ENCODE measurements at regions not wholly inside any gene's neighbourhood (a gene's known extent, or its start where the extent isn't known, plus 50 kb on each side); places are given as distances from the start of the nearest gene placed in this dataset.
"Not testable (repeated sequence)": the region's sequence is repeated elsewhere in the genome, so short reads cannot be mapped to it uniquely, and the experiment has no call there.

- Mint-ChIP-seq H3K36me3 (no peaks in the 10 kb centered on the region), H3K27me3 (no peaks in the 10 kb centered on the region), H3K4me3 (no peak overlapping the region), H3K9me3 (peaks cover 0 to 5% (median 3%) of the 10 kb centered on the region in 7 donors), H3K4me1 (peaks cover 31 to 54% (median 32%) of the 10 kb centered on the region in 3 donors), H3K27ac (peak overlapping the region in 4 of 6 donors; percentile 21 to 86 (median 49))
- ATAC-seq (ENCODE audit: low read depth in 2 of 2) (no peak), DNase-seq (no peak)
Measured at GRCh38 chr2:195563857-195564512, 93.0 kb upstream of the SLC39A10 start.

GRCh38 chr2:195562570-195563566, 94.2 kb upstream of the SLC39A10 start:
- Mint-ChIP-seq H3K4me3 (peak overlapping the region in 7 of 8 donors; percentile 70 to 90 (median 85)), H3K27ac (peak overlapping the region; percentile 92 to 99 (median 98)), H3K9me3 (peaks cover 0 to 9% (median 4%) of the 10 kb centered on the region in 7 donors)

DNA sequence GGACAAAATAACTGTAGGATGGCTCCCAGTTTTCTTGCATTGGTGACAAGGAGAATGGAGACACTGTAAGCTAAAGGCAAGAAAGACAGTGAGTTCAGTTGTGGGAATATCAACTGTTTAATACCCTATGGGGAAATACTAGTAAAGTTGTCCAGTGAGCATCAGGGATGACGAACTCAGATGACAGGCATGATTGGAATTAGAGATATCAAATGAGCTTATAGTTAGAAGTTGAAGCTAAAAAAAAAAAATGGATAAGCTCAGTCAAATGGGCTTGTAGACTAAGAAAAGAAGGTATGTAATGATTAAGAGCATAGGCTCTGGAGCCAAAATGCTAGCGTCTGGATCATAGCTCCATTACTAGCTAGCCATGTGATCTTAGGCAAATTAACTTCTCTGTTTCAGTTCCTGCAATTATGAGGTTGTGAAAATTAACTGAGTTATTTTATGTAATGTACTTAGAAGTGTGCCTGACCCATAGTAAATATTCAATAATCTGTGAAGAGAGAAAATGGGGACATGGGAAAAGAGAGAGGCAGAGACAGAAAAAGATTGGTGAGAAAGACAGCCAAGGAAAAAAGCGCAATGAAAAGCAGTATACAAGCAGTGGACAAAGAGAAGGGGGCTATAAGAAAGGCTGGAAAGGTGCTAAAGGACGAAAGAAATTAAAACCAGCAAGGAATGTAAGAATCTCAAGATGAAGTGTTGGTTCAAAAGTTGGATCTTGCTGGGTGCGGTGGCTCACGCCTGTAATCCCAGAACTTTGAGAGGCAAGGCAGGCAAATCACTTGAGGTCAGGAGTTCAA, 95.7 kb upstream of the SLC39A10 start:
- DNase-seq (peak; percentile 72), ATAC-seq (ENCODE audit: low read depth in 2 of 2) (peak; percentile 74 to 77)
- peak overlapping the region; percentile 92 to 99 (median 98) for H3K27ac Mint-ChIP-seq
- no peaks in the 10 kb centered on the region for H3K27me3 Mint-ChIP-seq
- H3K36me3 Mint-ChIP-seq: no peaks in the 10 kb centered on the region
- H3K4me1 Mint-ChIP-seq: peaks cover 37 to 69% (median 39%) of the 10 kb centered on the region in 3 donors
- peak overlapping the region; percentile 39 to 90 (median 86) for H3K4me3 Mint-ChIP-seq
- H3K9me3 Mint-ChIP-seq: peaks cover 0 to 9% (median 4%) of the 10 kb centered on the region in 7 donors

More at GRCh38 chr2:195562570-195563566, 94.2 kb upstream of the SLC39A10 start:
- DNase-seq (no peak), ATAC-seq (ENCODE audit: low read depth in 2 of 2) (no peak)
- H3K36me3 Mint-ChIP-seq: no peaks in the 10 kb centered on the region
- H3K4me1 Mint-ChIP-seq: peaks cover 37 to 62% (median 39%) of the 10 kb centered on the region in 3 donors
- no peaks in the 10 kb centered on the region for H3K27me3 Mint-ChIP-seq

DNA sequence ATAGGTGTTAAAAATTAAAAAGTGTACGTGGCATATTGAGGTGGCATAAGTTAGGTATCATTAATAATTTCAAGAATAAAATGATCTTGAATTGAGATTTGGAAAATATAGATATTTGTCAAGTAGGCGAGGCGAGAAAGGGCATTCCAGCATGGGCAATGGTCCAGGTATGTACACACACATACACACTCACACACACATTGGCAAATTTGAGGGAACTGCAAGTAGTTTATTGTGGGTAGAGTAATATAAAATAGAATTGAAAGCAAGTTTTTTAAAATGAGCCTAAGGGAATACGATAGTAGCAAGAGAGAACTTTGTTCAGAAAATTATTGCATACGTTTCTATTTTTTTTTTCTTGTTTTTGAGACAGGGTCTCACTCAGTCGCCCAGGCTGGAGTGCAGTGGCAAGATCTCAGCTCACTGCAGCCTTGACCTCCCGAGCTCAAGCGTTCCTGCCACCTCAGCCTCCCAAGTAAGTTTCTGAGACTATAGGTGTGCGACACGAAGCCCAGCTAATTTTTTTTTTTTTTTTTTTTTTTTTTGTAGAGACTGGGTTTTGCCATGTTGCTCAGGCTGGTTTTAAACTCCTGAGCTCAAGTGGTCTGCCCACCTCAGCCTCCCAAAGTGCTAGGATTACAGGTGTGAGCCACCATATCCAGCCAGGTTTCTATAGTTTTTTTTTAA, 96.7 kb upstream of the SLC39A10 start:
- peaks cover 0 to 9% (median 4%) of the 10 kb centered on the region in 7 donors for H3K9me3 Mint-ChIP-seq
- no peak for ATAC-seq (ENCODE audit: low read depth in 2 of 2)
- peaks cover 37 to 62% (median 39%) of the 10 kb centered on the region in 3 donors for H3K4me1 Mint-ChIP-seq
- peak overlapping the region; percentile 48 to 90 (median 81) for H3K4me3 Mint-ChIP-seq
- H3K27me3 Mint-ChIP-seq: no peaks in the 10 kb centered on the region
- peak overlapping the region; percentile 92 to 99 (median 98) for H3K27ac Mint-ChIP-seq
- no peak for DNase-seq
- H3K36me3 Mint-ChIP-seq: no peaks in the 10 kb centered on the region

GRCh38 chr2:195559431-195559914, 97.6 kb upstream of the SLC39A10 start:
- peak; percentile 80 for DNase-seq
- Mint-ChIP-seq H3K4me1 (peaks cover 37 to 58% (median 39%) of the 10 kb centered on the region in 3 donors), H3K9me3 (peaks cover 0 to 9% (median 4%) of the 10 kb centered on the region in 7 donors), H3K27me3 (no peaks in the 10 kb centered on the region), H3K36me3 (no peaks in the 10 kb centered on the region), H3K4me3 (peak overlapping the region; percentile 48 to 82 (median 68)), H3K27ac (peak overlapping the region; percentile 85 to 99 (median 96))
- peak; percentile 81 to 84 for ATAC-seq (ENCODE audit: low read depth in 2 of 2)

GRCh38 chr2:195555971-195556370, 101.1 kb upstream of the SLC39A10 start:
- ATAC-seq (ENCODE audit: low read depth in 2 of 2) (no peak), DNase-seq (no peak)
- H3K4me1 Mint-ChIP-seq: peaks cover 31 to 53% (median 45%) of the 10 kb centered on the region in 3 donors
- no peaks in the 10 kb centered on the region for H3K27me3 Mint-ChIP-seq
- no peaks in the 10 kb centered on the region for H3K36me3 Mint-ChIP-seq
- H3K9me3 Mint-ChIP-seq: peaks cover 0 to 5% (median 2%) of the 10 kb centered on the region in 7 donors
- no peak overlapping the region for H3K27ac Mint-ChIP-seq
- H3K4me3 Mint-ChIP-seq: peak overlapping the region in 1 of 8 donors; percentile 29

DNA sequence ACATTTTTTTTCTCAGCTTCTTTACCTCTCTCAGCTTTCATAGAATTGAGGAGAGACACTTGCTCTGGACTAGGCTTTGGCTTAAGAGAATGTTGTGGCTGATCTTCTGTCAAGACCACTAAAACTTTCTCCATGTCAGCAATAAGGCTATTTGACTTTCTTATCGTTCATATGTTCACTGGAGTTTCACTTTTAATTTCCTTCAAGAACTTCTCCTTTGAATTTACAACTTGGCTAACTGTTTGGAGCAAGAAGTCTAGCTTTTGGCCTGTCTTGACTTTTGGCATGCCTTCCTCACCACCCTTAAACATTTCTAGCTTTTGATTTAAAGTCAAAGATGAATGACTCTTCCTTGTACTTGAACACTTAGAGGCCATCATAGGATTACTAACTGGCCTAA, 104.4 kb upstream of the SLC39A10 start:
- DNase-seq (no peak), ATAC-seq (ENCODE audit: low read depth in 2 of 2) (no peak)
- Mint-ChIP-seq H3K27me3 (no peaks in the 10 kb centered on the region), H3K36me3 (no peaks in the 10 kb centered on the region), H3K27ac (peak overlapping the region in 5 of 6 donors; percentile 49 to 93 (median 69)), H3K4me1 (peaks cover 15 to 40% (median 33%) of the 10 kb centered on the region in 3 donors), H3K9me3 (peaks cover 0 to 6% (median 2%) of the 10 kb centered on the region in 7 donors), H3K4me3 (peak overlapping the region in 6 of 8 donors; percentile 57 to 87 (median 73))

GRCh38 chr2:195548198-195548940, 108.7 kb upstream of the SLC39A10 start:
- ATAC-seq (ENCODE audit: low read depth in 2 of 2) (no peak), DNase-seq (no peak)
- H3K27ac Mint-ChIP-seq: peak overlapping the region in 1 of 6 donors; percentile 39
- H3K9me3 Mint-ChIP-seq: peaks cover 0 to 6% (median 2%) of the 10 kb centered on the region in 7 donors
- H3K27me3 Mint-ChIP-seq: no peaks in the 10 kb centered on the region
- peak overlapping the region in 1 of 8 donors; percentile 18 for H3K4me3 Mint-ChIP-seq
- no peaks in the 10 kb centered on the region for H3K36me3 Mint-ChIP-seq
- H3K4me1 Mint-ChIP-seq: peaks cover 18 to 35% (median 26%) of the 10 kb centered on the region in 3 donors

DNA sequence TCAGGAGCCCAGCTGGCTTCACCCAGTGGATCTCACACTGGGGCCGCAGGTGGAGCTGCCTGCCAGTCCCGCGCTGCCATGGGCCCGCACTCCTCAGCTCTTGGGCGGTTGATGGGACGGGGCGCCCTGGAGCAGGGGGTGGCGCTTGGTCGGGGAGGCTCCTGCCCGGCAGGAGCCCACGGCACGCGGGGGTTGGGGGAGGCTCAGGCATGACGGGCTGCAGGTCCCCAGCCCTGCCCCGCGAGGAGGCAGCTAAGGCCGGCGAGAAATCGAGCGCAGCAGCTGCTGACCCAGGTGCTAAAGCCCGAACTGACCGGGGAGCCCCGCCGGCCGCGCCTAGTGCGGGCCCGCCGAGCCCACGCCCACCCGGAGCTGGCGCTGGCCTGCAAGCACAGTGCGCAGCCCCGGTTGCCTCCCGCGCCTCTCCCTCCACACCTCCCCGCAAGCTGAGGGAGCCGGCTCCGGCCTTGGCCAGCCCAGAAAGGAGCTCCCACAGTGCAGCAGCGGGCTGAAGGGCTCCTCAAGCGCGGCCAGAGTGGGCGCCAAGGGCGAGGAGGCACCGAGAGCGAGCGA, 109.7 kb upstream of the SLC39A10 start:
- H3K9me3 Mint-ChIP-seq; ATAC-seq (ENCODE audit: low read depth in 2 of 2); H3K27me3 Mint-ChIP-seq; DNase-seq; H3K36me3 Mint-ChIP-seq; H3K27ac Mint-ChIP-seq; H3K4me3 Mint-ChIP-seq: not testable (repeated sequence)
- peaks cover 16 to 35% (median 24%) of the 10 kb centered on the region in 3 donors for H3K4me1 Mint-ChIP-seq

DNA sequence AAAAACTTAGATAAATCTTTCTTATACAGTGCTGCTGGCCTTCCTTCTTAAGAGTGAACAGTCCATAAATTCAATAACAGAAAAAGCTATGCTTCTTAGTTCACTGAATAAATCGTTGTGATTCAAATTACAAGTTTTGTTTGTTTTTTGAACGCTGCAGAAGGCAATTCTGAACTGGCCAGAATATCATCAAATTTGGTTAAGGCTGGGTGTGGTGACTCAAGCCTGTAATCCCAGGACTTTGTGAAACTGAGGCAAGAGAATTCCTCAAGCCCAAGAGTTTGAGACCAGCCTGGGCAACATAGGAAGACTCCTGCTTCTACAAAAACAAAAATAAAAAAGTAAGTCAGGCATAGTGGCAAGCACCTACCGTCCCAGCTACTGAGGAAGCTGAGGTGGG, 111.2 kb upstream of the SLC39A10 start:
- no peak for ATAC-seq (ENCODE audit: low read depth in 2 of 2)
- Mint-ChIP-seq H3K4me3 (no peak overlapping the region), H3K4me1 (peaks cover 15 to 26% (median 21%) of the 10 kb centered on the region in 3 donors), H3K27me3 (no peaks in the 10 kb centered on the region), H3K36me3 (no peaks in the 10 kb centered on the region), H3K9me3 (peaks cover 0 to 6% (median 2%) of the 10 kb centered on the region in 7 donors), H3K27ac (no peak overlapping the region)
- DNase-seq: no peak
